GM06990 (cell line): ENCODE measurements at regions not wholly inside any gene's neighbourhood (a gene's known extent, or its start where the extent isn't known, plus 50 kb on each side); places are given as distances from the start of the nearest gene placed in this dataset.

Experiments used
- DNase-seq: peaks from one replicate; pipeline ENCODE4 v3.0.0-alpha.2; 2011; ENCODE audit not compliant: insufficient read length; ENCODE audit errors: extremely low read depth
- H3K27me3 ChIP-seq: replicated peaks from 2 replicates; pipeline ENCODE4 v1.6.0; 2011; ENCODE audit warnings: low read length; ENCODE audit not compliant: control insufficient read depth, insufficient read depth
- H3K36me3 ChIP-seq: 2 replicates; pipeline ENCODE4 v1.5.1; 2011; ENCODE audit warnings: low read length; ENCODE audit not compliant: control insufficient read depth, insufficient read depth
- H3K4me3 ChIP-seq: replicated peaks from 2 replicates; pipeline ENCODE4 v1.5.1; 2011; ENCODE audit warnings: low read depth, mild to moderate bottlenecking, control low read depth, low read length
- TF ChIP-seq, protein P1 (sequence below): IDR thresholded peaks from 2 replicates; pipeline ENCODE4 v1.5.1; 2011; ENCODE audit warnings: low read length, control low read depth, mild to moderate bottlenecking, inconsistent platforms; ENCODE audit not compliant: insufficient read depth, poor library complexity, severe bottlenecking

DNA sequence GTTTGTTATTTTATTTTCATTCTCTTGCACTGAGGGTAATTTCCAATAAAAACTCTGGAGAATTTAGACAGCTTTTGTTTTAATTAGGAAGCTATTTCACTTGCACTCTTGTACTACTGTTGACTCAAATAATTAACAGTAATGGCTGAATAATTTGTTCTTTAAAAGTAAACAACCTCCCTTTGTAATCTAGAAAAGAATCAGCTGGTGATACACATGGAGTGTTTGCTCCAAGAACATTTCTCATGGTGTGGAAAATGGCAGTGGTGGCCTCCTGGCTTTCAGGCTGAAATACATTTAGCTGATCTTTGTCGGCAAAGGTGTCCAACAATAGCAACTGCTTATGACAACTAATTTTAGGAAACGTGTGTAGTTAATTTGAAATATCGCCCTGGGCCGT lies 129.4 kb downstream of the C9orf152 start:
- H3K27me3 ChIP-seq = no peaks in the 10 kb centered on the region
- no peak overlapping the region for H3K4me3 ChIP-seq
- H3K36me3 ChIP-seq = no peaks in the 10 kb centered on the region
- no peak for DNase-seq
- TF ChIP-seq, protein P1, sequence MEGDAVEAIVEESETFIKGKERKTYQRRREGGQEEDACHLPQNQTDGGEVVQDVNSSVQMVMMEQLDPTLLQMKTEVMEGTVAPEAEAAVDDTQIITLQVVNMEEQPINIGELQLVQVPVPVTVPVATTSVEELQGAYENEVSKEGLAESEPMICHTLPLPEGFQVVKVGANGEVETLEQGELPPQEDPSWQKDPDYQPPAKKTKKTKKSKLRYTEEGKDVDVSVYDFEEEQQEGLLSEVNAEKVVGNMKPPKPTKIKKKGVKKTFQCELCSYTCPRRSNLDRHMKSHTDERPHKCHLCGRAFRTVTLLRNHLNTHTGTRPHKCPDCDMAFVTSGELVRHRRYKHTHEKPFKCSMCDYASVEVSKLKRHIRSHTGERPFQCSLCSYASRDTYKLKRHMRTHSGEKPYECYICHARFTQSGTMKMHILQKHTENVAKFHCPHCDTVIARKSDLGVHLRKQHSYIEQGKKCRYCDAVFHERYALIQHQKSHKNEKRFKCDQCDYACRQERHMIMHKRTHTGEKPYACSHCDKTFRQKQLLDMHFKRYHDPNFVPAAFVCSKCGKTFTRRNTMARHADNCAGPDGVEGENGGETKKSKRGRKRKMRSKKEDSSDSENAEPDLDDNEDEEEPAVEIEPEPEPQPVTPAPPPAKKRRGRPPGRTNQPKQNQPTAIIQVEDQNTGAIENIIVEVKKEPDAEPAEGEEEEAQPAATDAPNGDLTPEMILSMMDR = no peak

DNA sequence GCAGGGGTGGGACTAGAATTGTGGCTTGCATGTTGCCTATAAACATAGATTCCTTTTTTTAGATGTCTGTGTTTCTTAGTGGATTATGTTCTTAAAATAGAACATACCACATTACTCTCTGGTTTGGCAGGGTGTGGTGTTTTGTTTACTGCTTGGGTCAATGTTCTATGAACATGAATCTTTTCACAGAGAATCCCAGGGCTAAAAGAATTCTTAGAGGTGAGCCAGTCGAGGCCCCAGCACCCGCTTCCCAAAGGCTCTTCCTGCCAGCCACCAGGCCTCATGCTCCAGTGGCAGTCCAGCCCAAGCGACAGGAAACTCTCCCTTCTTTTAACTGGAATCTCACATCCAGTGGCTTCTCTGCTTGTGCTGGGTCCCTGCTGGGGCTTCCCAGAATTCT lies 126.6 kb downstream of the C9orf152 start:
- TF ChIP-seq, protein P1 = no peak
- Histone ChIP-seq H3K4me3 (no peak overlapping the region), H3K36me3 (no peaks in the 10 kb centered on the region), H3K27me3 (no peaks in the 10 kb centered on the region)
- DNase-seq = no peak

GRCh38 chr9:110083866-110084265 lies 124.1 kb downstream of the C9orf152 start:
- Histone ChIP-seq H3K36me3 (no peaks in the 10 kb centered on the region), H3K27me3 (no peaks in the 10 kb centered on the region), H3K4me3 (no peak overlapping the region)
- no peak for DNase-seq
- TF ChIP-seq, protein P1 = no peak

GRCh38 chr9:110086537-110086936 lies 121.4 kb downstream of the C9orf152 start:
- H3K4me3 ChIP-seq = no peak overlapping the region
- TF ChIP-seq, protein P1 = no peak
- peaks cover 3% of the 10 kb centered on the region for H3K36me3 ChIP-seq
- no peaks in the 10 kb centered on the region for H3K27me3 ChIP-seq
- DNase-seq = no peak

DNA sequence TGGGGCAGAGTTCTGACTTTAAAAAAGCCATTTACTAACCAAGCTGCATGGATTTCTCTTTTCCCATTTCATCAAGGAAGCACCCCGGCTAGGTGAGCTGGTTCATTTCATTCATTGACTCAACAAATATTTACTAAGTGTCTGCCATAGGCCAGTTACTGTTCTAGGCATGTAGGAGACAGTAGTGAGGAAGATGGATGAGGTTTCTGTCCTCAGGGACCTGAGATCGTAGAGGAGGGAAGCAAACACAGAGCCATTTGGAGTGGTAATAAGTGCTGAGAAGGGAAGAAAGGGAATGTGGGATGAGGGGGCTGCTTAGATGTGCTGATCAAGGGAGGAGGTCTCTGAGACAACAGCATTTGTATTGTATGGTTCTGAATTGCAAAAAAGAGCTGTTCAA lies 120.4 kb downstream of the C9orf152 start:
- Histone ChIP-seq H3K27me3 (no peaks in the 10 kb centered on the region), H3K4me3 (no peak overlapping the region), H3K36me3 (peaks cover 3% of the 10 kb centered on the region)
- TF ChIP-seq, protein P1 = no peak
- no peak for DNase-seq

DNA sequence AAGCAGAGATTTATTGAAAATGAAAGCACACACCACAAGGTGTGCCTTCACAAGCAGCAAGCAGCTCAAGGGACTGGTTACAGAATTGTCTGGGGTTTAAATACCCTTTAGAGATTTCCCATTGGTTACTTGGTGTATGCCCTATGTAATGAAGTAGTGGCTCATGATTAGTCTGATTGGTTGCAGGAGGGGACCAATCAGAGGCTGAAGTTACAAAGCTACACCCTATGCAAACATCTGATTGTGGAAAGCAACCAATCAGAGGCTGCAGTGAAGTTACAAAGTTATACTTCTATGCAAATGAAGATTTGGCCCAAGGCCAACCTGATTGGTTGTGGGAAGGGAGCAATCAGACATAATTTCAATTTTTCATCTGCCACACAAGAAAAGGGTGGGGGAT lies 119.9 kb downstream of the C9orf152 start:
- DNase-seq = no peak
- TF ChIP-seq, protein P1 = no peak
- no peaks in the 10 kb centered on the region for H3K27me3 ChIP-seq

More for the DNA sequence above, 119.9 kb downstream of the C9orf152 start:
- Histone ChIP-seq H3K4me3 (no peak overlapping the region), H3K36me3 (peaks cover 3% of the 10 kb centered on the region)
